IMR-90 (cell line): ENCODE measurements at regions not wholly inside any gene's neighbourhood (a gene's known extent, or its start where the extent isn't known, plus 50 kb on each side); places are given as distances from the start of the nearest gene placed in this dataset.

Experiments
- ATAC-seq: fragments of 200-7000 bp; cut with Tn5 transposase; 2 replicates; pipeline ENCODE4 v1.9.1; 2020; ENCODE audit warnings: low read depth, mild to moderate bottlenecking, moderate library complexity
- BruUV-seq: library from RNA; stranded (reverse); fragments of 400-500 nt; replicated peaks from 2 replicates; lab custom pipeline; 2021; lab: Mats Ljungman, UMichigan
- CTCF ChIA-PET: fragments of 300-600 bp; formaldehyde crosslinking; extraction: SDS; loops from one replicate; lab custom pipeline; 2021; ENCODE audit warnings: antibody characterized with exemption; lab: Yijun Ruan, JAX
- POLR2A ChIA-PET: fragments of 300-600 bp; sonication (Branson Sonifier 250); formaldehyde crosslinking; loops from one replicate; lab custom pipeline; 2022; ENCODE audit warnings: antibody characterized with exemption; ENCODE audit not compliant: unreplicated experiment; lab: Charles Lee
- DNase-seq: peaks from one replicate; pipeline ENCODE4 v3.0.0; 2013
- H2AFZ ChIP-seq: replicated peaks from 2 replicates; pipeline ENCODE3; 2013; ENCODE audit warnings: low read length, mild to moderate bottlenecking; ENCODE audit not compliant: poor library complexity
- H2AK5ac ChIP-seq: 2 replicates; pipeline ENCODE4 v1.6.1; 2013; ENCODE audit warnings: low read depth, low read length, inconsistent platforms
- H2AK9ac ChIP-seq: replicated peaks from 2 replicates; pipeline ENCODE3; 2013; ENCODE audit warnings: mild to moderate bottlenecking, low read depth, low read length, moderate library complexity; ENCODE audit not compliant: poor library complexity
- H2BK120ac ChIP-seq: 2 replicates; pipeline ENCODE4 v1.6.1; 2013; ENCODE audit warnings: low read depth, low read length, inconsistent platforms
- H2BK15ac ChIP-seq: 3 replicates; pipeline ENCODE4 v1.6.1; 2013; ENCODE audit warnings: low read depth, low read length, inconsistent platforms
- H2BK20ac ChIP-seq: 2 replicates; pipeline ENCODE4 v1.6.1; 2013; ENCODE audit warnings: low read depth, mild to moderate bottlenecking, inconsistent platforms, low read length, moderate library complexity
- H2BK5ac ChIP-seq: 2 replicates; pipeline ENCODE4 v1.6.1; 2013; ENCODE audit warnings: mild to moderate bottlenecking, low read depth, low read length, inconsistent platforms; ENCODE audit not compliant: poor library complexity, severe bottlenecking
- H3K14ac ChIP-seq: replicated peaks from 2 replicates; pipeline ENCODE4 v1.6.1; 2013; ENCODE audit warnings: low read depth, low read length, inconsistent platforms
- H3K18ac ChIP-seq: 2 replicates; pipeline ENCODE4 v1.6.1; 2013; ENCODE audit warnings: low read depth, low read length, control low read depth
- H3K23ac ChIP-seq: 2 replicates; pipeline ENCODE4 v1.6.1; 2013; ENCODE audit warnings: low read depth, low read length, inconsistent platforms
- H3K27ac ChIP-seq: 2 replicates; pipeline ENCODE4 v1.5.1; 2013; ENCODE audit warnings: mild to moderate bottlenecking, control low read depth, low read length; ENCODE audit not compliant: insufficient read depth
- H3K27me3 ChIP-seq: 2 replicates; pipeline ENCODE4 v1.6.1; 2013; ENCODE audit warnings: low read length; ENCODE audit not compliant: control insufficient read depth, insufficient read depth
- H3K36me3 ChIP-seq: 2 replicates; pipeline ENCODE4 v1.6.1; 2013; ENCODE audit warnings: low read length, mixed read lengths; ENCODE audit not compliant: control insufficient read depth, insufficient read depth
- H3K4ac ChIP-seq: 2 replicates; pipeline ENCODE4 v1.6.1; 2013; ENCODE audit warnings: low read depth, low read length, inconsistent platforms
- H3K4me1 ChIP-seq: 2 replicates; pipeline ENCODE4 v1.6.1; 2013; ENCODE audit warnings: low read length, mixed read lengths; ENCODE audit not compliant: control insufficient read depth, insufficient read depth
- H3K4me2 ChIP-seq: 2 replicates; pipeline ENCODE4 v1.6.1; 2013; ENCODE audit warnings: low read depth, mild to moderate bottlenecking, control low read depth, low read length, moderate library complexity
- H3K4me3 ChIP-seq: 2 replicates; pipeline ENCODE4 v1.5.1; 2013; ENCODE audit warnings: low read depth, mild to moderate bottlenecking, control low read depth, low read length, moderate library complexity; ENCODE audit not compliant: insufficient read depth
- H3K56ac ChIP-seq: 2 replicates; pipeline ENCODE4 v1.6.1; 2013; ENCODE audit warnings: low read length, inconsistent platforms; ENCODE audit not compliant: insufficient read depth; ENCODE audit errors: extremely low read depth
- H3K79me1 ChIP-seq, 2 experiments: 2 replicates each; pipeline ENCODE4 v1.6.1; 2013; ENCODE audit warnings: low read length in 2 of 2, inconsistent platforms in 1 of 2, low read depth in 1 of 2
- H3K9ac ChIP-seq: 2 replicates; pipeline ENCODE4 v1.6.1; 2013; ENCODE audit warnings: low read depth, low read length, control low read depth
- H3K9me1 ChIP-seq: 2 replicates; pipeline ENCODE4 v1.6.1; 2013; ENCODE audit warnings: low read length, inconsistent platforms; ENCODE audit not compliant: insufficient read depth
- H3K9me3 ChIP-seq: 2 replicates; pipeline ENCODE4 v1.6.1; 2013; ENCODE audit warnings: low read length; ENCODE audit not compliant: control insufficient read depth, insufficient read depth
- H4K20me1 ChIP-seq: 2 replicates; pipeline ENCODE4 v1.6.1; 2013; ENCODE audit warnings: low read length, inconsistent platforms; ENCODE audit not compliant: insufficient read depth
- H4K5ac ChIP-seq: 2 replicates; pipeline ENCODE4 v1.6.1; 2013; ENCODE audit warnings: mild to moderate bottlenecking, low read depth, low read length, control low read depth
- H4K8ac ChIP-seq, 2 experiments: 2 replicates each; pipeline ENCODE4 v1.6.1; 2013; ENCODE audit warnings: low read depth in 2 of 2, low read length in 2 of 2, control low read depth in 1 of 2, inconsistent platforms in 1 of 2
- H4K91ac ChIP-seq: 2 replicates; pipeline ENCODE4 v1.6.1; 2013; ENCODE audit warnings: low read depth, low read length, inconsistent platforms; ENCODE audit not compliant: insufficient read depth
- FOS ChIP-seq: fragments of 150-350 bp; IDR thresholded peaks from 2 replicates; pipeline ENCODE4 v1.6.1; 2016; ENCODE audit warnings: low read depth, low read length
- MAFK ChIP-seq: IDR thresholded peaks from 2 replicates; pipeline ENCODE4 v1.6.1; 2012; ENCODE audit warnings: low read depth, low read length, improper control_type of control experiment
- MAZ ChIP-seq: IDR thresholded peaks from 2 replicates; pipeline ENCODE4 v1.6.1; 2012; ENCODE audit warnings: low read depth, mild to moderate bottlenecking, low read length, improper control_type of control experiment, moderate library complexity, borderline replicate concordance
- POLR2A ChIP-seq: IDR thresholded peaks from 2 replicates; pipeline ENCODE4 v1.6.1; 2012; ENCODE audit warnings: mild to moderate bottlenecking, low read depth, low read length
- WGBS, 2 experiments: methylation state at CpG; one replicate each; pipeline versions ENCODE4 v1.1.5 to v1.1.7; 2013; ENCODE audit warnings: missing lambda C conversion rate in 2 of 2; ENCODE audit not compliant: insufficient read length in 1 of 2; ENCODE audit errors: extremely low coverage in 2 of 2; 5-methylcytosine and 5-hydroxymethylcytosine counted together
- dilution Hi-C: fragments of 300-500 bp; cut with HindIII; formaldehyde crosslinking; loops from one replicate; pipeline ENCODE4 v1.14.3; 2018; ENCODE audit warnings: low sequenced_read_pairs; ENCODE audit not compliant: unreplicated experiment
- in situ Hi-C: fragments of 300-500 bp; cut with MboI; formaldehyde crosslinking; loops from 3 replicates; pipeline ENCODE4 v1.14.3; 2019; ENCODE audit warnings: low sequenced_read_pairs, inconsistent platforms, mixed read lengths
- intact Hi-C: fragments of 100-400 bp; cut with micrococcal nuclease; formaldehyde crosslinking; loops from 2 replicates; pipeline ENCODE4 v1.10.0; 2022
- TF ChIP-seq, protein P1 (sequence below): fragments of 150-350 bp; IDR thresholded peaks from 2 replicates; pipeline ENCODE4 v1.6.1; 2016; ENCODE audit warnings: low read depth, mild to moderate bottlenecking, low read length, moderate library complexity, borderline replicate concordance
- TF ChIP-seq, protein P2 (sequence below): conservative IDR thresholded peaks from 2 replicates; pipeline ENCODE4 v1.5.1; 2012; ENCODE audit warnings: mild to moderate bottlenecking, low read depth, low read length, improper control_type of control experiment

DNA sequence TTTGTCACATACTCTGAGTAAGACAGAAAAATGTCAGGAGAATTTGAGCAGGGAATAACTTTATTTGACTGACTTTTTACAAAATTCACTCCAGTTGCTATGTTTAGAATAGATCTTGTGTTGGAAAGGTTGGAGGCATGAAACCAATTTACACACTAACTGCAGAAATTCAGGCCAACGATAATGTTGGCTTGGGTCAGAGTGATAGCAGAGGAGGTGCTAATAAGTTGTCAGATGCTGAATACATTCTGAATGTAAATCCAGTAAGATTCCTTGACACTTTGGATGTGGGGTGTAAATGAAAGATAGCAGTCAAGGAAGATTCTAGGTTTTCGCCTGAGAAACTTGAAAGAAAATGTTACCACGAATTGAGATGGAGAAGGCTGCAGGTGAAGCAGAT is 502.5 kb upstream of the GHITM start:
- Histone ChIP-seq H4K8ac (no peak overlapping the region), H3K18ac (no peak overlapping the region), H3K4ac (no peak overlapping the region), H3K4me2 (no peak overlapping the region), H3K23ac (no peak overlapping the region), H3K27ac (no peak overlapping the region), H3K9ac (no peak overlapping the region), H4K5ac (no peak overlapping the region), H2BK120ac (no peak overlapping the region), H3K36me3 (no peaks in the 10 kb centered on the region), H4K20me1 (no peaks in the 10 kb centered on the region), H3K56ac (no peak overlapping the region), H3K4me1 (no peaks in the 10 kb centered on the region), H3K9me3 (0 out of 2 replicates have a peak, but pooled peaks cover 2% of the 10 kb centered on the region), H2BK15ac (no peak overlapping the region), H2AFZ (no peak overlapping the region), H3K9me1 (no peaks in the 10 kb centered on the region), H3K4me3 (no peak overlapping the region), H3K14ac (no peak overlapping the region), H2BK20ac (no peak overlapping the region), H2BK5ac (no peak overlapping the region), H2AK9ac (no peak overlapping the region), H2AK5ac (no peak overlapping the region), H3K27me3 (no peaks in the 10 kb centered on the region), H3K79me1 (no peaks in the 10 kb centered on the region), H4K91ac (no peak overlapping the region)
- WGBS, 2 experiments: no CpG with 5 or more reads among the region's 3 CpGs
- POLR2A ChIA-PET: no interaction called here
- DNase-seq (no peak), ATAC-seq (no peak)
- dilution Hi-C loops (no loop called here), in situ Hi-C loops (no loop called here), intact Hi-C loops (no loop called here)
- TF ChIP-seq, protein P1, sequence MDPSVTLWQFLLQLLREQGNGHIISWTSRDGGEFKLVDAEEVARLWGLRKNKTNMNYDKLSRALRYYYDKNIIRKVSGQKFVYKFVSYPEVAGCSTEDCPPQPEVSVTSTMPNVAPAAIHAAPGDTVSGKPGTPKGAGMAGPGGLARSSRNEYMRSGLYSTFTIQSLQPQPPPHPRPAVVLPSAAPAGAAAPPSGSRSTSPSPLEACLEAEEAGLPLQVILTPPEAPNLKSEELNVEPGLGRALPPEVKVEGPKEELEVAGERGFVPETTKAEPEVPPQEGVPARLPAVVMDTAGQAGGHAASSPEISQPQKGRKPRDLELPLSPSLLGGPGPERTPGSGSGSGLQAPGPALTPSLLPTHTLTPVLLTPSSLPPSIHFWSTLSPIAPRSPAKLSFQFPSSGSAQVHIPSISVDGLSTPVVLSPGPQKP: no peak
- TF ChIP-seq POLR2A (no peak), FOS (no peak), MAFK (no peak), MAZ (no peak)
- TF ChIP-seq, protein P2, sequence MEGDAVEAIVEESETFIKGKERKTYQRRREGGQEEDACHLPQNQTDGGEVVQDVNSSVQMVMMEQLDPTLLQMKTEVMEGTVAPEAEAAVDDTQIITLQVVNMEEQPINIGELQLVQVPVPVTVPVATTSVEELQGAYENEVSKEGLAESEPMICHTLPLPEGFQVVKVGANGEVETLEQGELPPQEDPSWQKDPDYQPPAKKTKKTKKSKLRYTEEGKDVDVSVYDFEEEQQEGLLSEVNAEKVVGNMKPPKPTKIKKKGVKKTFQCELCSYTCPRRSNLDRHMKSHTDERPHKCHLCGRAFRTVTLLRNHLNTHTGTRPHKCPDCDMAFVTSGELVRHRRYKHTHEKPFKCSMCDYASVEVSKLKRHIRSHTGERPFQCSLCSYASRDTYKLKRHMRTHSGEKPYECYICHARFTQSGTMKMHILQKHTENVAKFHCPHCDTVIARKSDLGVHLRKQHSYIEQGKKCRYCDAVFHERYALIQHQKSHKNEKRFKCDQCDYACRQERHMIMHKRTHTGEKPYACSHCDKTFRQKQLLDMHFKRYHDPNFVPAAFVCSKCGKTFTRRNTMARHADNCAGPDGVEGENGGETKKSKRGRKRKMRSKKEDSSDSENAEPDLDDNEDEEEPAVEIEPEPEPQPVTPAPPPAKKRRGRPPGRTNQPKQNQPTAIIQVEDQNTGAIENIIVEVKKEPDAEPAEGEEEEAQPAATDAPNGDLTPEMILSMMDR: no peak
- BruUV-seq: no TSS peak
- CTCF ChIA-PET: no interaction called here
